ENCODE measurements at regions not wholly inside any gene's neighbourhood (a gene's known extent, or its start where the extent isn't known, plus 50 kb on each side); places are given as distances from the start of the nearest gene placed in this dataset.

- TF ChIP-seq, protein P1, sequence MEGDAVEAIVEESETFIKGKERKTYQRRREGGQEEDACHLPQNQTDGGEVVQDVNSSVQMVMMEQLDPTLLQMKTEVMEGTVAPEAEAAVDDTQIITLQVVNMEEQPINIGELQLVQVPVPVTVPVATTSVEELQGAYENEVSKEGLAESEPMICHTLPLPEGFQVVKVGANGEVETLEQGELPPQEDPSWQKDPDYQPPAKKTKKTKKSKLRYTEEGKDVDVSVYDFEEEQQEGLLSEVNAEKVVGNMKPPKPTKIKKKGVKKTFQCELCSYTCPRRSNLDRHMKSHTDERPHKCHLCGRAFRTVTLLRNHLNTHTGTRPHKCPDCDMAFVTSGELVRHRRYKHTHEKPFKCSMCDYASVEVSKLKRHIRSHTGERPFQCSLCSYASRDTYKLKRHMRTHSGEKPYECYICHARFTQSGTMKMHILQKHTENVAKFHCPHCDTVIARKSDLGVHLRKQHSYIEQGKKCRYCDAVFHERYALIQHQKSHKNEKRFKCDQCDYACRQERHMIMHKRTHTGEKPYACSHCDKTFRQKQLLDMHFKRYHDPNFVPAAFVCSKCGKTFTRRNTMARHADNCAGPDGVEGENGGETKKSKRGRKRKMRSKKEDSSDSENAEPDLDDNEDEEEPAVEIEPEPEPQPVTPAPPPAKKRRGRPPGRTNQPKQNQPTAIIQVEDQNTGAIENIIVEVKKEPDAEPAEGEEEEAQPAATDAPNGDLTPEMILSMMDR (IDR thresholded peaks at IDR 0.05): no peak
- TF ChIP-seq, protein P2, sequence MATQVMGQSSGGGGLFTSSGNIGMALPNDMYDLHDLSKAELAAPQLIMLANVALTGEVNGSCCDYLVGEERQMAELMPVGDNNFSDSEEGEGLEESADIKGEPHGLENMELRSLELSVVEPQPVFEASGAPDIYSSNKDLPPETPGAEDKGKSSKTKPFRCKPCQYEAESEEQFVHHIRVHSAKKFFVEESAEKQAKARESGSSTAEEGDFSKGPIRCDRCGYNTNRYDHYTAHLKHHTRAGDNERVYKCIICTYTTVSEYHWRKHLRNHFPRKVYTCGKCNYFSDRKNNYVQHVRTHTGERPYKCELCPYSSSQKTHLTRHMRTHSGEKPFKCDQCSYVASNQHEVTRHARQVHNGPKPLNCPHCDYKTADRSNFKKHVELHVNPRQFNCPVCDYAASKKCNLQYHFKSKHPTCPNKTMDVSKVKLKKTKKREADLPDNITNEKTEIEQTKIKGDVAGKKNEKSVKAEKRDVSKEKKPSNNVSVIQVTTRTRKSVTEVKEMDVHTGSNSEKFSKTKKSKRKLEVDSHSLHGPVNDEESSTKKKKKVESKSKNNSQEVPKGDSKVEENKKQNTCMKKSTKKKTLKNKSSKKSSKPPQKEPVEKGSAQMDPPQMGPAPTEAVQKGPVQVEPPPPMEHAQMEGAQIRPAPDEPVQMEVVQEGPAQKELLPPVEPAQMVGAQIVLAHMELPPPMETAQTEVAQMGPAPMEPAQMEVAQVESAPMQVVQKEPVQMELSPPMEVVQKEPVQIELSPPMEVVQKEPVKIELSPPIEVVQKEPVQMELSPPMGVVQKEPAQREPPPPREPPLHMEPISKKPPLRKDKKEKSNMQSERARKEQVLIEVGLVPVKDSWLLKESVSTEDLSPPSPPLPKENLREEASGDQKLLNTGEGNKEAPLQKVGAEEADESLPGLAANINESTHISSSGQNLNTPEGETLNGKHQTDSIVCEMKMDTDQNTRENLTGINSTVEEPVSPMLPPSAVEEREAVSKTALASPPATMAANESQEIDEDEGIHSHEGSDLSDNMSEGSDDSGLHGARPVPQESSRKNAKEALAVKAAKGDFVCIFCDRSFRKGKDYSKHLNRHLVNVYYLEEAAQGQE (IDR thresholded peaks at IDR 0.05; ENCODE audit: insufficient read depth in 1 of 2, low read depth in 2 of 2, low read length in 1 of 2): no peak
- no peak for TF ChIP-seq POLR2AphosphoS5 (IDR thresholded peaks at IDR 0.05; ENCODE audit: low read depth, low read length)
- no peak for TF ChIP-seq TCF7L2 (IDR thresholded peaks at IDR 0.05; ENCODE audit: low read depth, low read length)
- no peak for TF ChIP-seq SIN3A (IDR thresholded peaks at IDR 0.05; ENCODE audit: borderline replicate concordance, insufficient read depth, low read depth, low read length)
These were observed 713.3 kb upstream of the ADAMTS5 start for GRCh38 chr21:27680181-27680580.
